ENCODE measurements at regions not wholly inside any gene's neighbourhood (a gene's known extent, or its start where the extent isn't known, plus 50 kb on each side); places are given as distances from the start of the nearest gene placed in this dataset.

- Histone ChIP-seq H3K27ac (no peak overlapping the region), H3K9me3 (no peaks in the 10 kb centered on the region), H3K4me3 (no peak overlapping the region), H3K4me1 (no peaks in the 10 kb centered on the region), H3K27me3 (no peaks in the 10 kb centered on the region), H3K36me3 (no peaks in the 10 kb centered on the region)
- ATAC-seq = peak; percentile 42
- DNase-seq = no peak
- intact Hi-C loops (cut with DNase I) = no loop called here
- TF ChIP-seq CTCF (IDR thresholded peaks at IDR 0.05) = no peak
Measured at GRCh38 chr10:59006511-59007306, 169.7 kb upstream of the PHYHIPL start.

- intact Hi-C loops (cut with DNase I) = no loop called here
- DNase-seq (no peak), ATAC-seq (no peak)
- TF ChIP-seq CTCF (IDR thresholded peaks at IDR 0.05) = no peak
- Histone ChIP-seq H3K4me1 (no peaks in the 10 kb centered on the region), H3K4me3 (no peak overlapping the region), H3K9me3 (no peaks in the 10 kb centered on the region), H3K27me3 (no peaks in the 10 kb centered on the region), H3K36me3 (no peaks in the 10 kb centered on the region), H3K27ac (no peak overlapping the region)
Measured at GRCh38 chr10:59007307-59008025, 169.0 kb upstream of the PHYHIPL start.

GRCh38 chr10:59008452-59008851, 168.0 kb upstream of the PHYHIPL start:
- DNase-seq (no peak), ATAC-seq (no peak)
- TF ChIP-seq CTCF (IDR thresholded peaks at IDR 0.05) = no peak

GRCh38 chr10:59011972-59012632, 164.3 kb upstream of the PHYHIPL start:
- intact Hi-C loops (cut with DNase I) = no loop called here
- no peak for TF ChIP-seq CTCF (IDR thresholded peaks at IDR 0.05)
- H3K36me3 ChIP-seq = no peaks in the 10 kb centered on the region
- no peaks in the 10 kb centered on the region for H3K4me1 ChIP-seq
- no peak overlapping the region for H3K27ac ChIP-seq
- no peaks in the 10 kb centered on the region for H3K9me3 ChIP-seq
- no peaks in the 10 kb centered on the region for H3K27me3 ChIP-seq
- DNase-seq (no peak), ATAC-seq (no peak)
- H3K4me3 ChIP-seq = no peak overlapping the region

More at GRCh38 chr10:59008452-59008851, 168.0 kb upstream of the PHYHIPL start:
- H3K27me3 ChIP-seq = no peaks in the 10 kb centered on the region
- H3K4me3 ChIP-seq = no peak overlapping the region
- no peaks in the 10 kb centered on the region for H3K9me3 ChIP-seq
- no peaks in the 10 kb centered on the region for H3K36me3 ChIP-seq
- H3K27ac ChIP-seq = no peak overlapping the region
- no peaks in the 10 kb centered on the region for H3K4me1 ChIP-seq
- intact Hi-C loops (cut with DNase I) = no loop called here

GRCh38 chr10:59012839-59013238, 163.6 kb upstream of the PHYHIPL start:
- no peaks in the 10 kb centered on the region for H3K4me1 ChIP-seq
- no peak for ATAC-seq
- H3K27me3 ChIP-seq = no peaks in the 10 kb centered on the region
- H3K36me3 ChIP-seq = no peaks in the 10 kb centered on the region
- intact Hi-C loops (cut with DNase I) = no loop called here
- no peak overlapping the region for H3K4me3 ChIP-seq
- no peak overlapping the region for H3K27ac ChIP-seq
- no peak for DNase-seq
- TF ChIP-seq CTCF (IDR thresholded peaks at IDR 0.05) = no peak
- no peaks in the 10 kb centered on the region for H3K9me3 ChIP-seq

All from left lung (tissue), 4 donors.